IMR-90 (cell line): ENCODE measurements at regions not wholly inside any gene's neighbourhood (a gene's known extent, or its start where the extent isn't known, plus 50 kb on each side); places are given as distances from the start of the nearest gene placed in this dataset.

Source experiments
- ATAC-seq: fragments of 200-7000 bp; cut with Tn5 transposase; 2 replicates; pipeline ENCODE4 v1.9.1; 2020; ENCODE audit warnings: low read depth, mild to moderate bottlenecking, moderate library complexity
- BruUV-seq: library from RNA; stranded (reverse); fragments of 400-500 nt; replicated peaks from 2 replicates; lab custom pipeline; 2021; lab: Mats Ljungman, UMichigan
- CTCF ChIA-PET: fragments of 300-600 bp; formaldehyde crosslinking; extraction: SDS; loops from one replicate; lab custom pipeline; 2021; ENCODE audit warnings: antibody characterized with exemption; lab: Yijun Ruan, JAX
- POLR2A ChIA-PET: fragments of 300-600 bp; sonication (Branson Sonifier 250); formaldehyde crosslinking; loops from one replicate; lab custom pipeline; 2022; ENCODE audit warnings: antibody characterized with exemption; ENCODE audit not compliant: unreplicated experiment; lab: Charles Lee
- DNase-seq: peaks from one replicate; pipeline ENCODE4 v3.0.0; 2013
- H2AFZ ChIP-seq: replicated peaks from 2 replicates; pipeline ENCODE3; 2013; ENCODE audit warnings: low read length, mild to moderate bottlenecking; ENCODE audit not compliant: poor library complexity
- H2AK5ac ChIP-seq: 2 replicates; pipeline ENCODE4 v1.6.1; 2013; ENCODE audit warnings: low read depth, low read length, inconsistent platforms
- H2AK9ac ChIP-seq: replicated peaks from 2 replicates; pipeline ENCODE3; 2013; ENCODE audit warnings: mild to moderate bottlenecking, low read depth, low read length, moderate library complexity; ENCODE audit not compliant: poor library complexity
- H2BK120ac ChIP-seq: 2 replicates; pipeline ENCODE4 v1.6.1; 2013; ENCODE audit warnings: low read depth, low read length, inconsistent platforms
- H2BK15ac ChIP-seq: 3 replicates; pipeline ENCODE4 v1.6.1; 2013; ENCODE audit warnings: low read depth, low read length, inconsistent platforms
- H2BK20ac ChIP-seq: 2 replicates; pipeline ENCODE4 v1.6.1; 2013; ENCODE audit warnings: low read depth, mild to moderate bottlenecking, inconsistent platforms, low read length, moderate library complexity
- H2BK5ac ChIP-seq: 2 replicates; pipeline ENCODE4 v1.6.1; 2013; ENCODE audit warnings: mild to moderate bottlenecking, low read depth, low read length, inconsistent platforms; ENCODE audit not compliant: poor library complexity, severe bottlenecking
- H3K14ac ChIP-seq: replicated peaks from 2 replicates; pipeline ENCODE4 v1.6.1; 2013; ENCODE audit warnings: low read depth, low read length, inconsistent platforms
- H3K18ac ChIP-seq: 2 replicates; pipeline ENCODE4 v1.6.1; 2013; ENCODE audit warnings: low read depth, low read length, control low read depth
- H3K23ac ChIP-seq: 2 replicates; pipeline ENCODE4 v1.6.1; 2013; ENCODE audit warnings: low read depth, low read length, inconsistent platforms
- H3K27ac ChIP-seq: 2 replicates; pipeline ENCODE4 v1.5.1; 2013; ENCODE audit warnings: mild to moderate bottlenecking, control low read depth, low read length; ENCODE audit not compliant: insufficient read depth
- H3K27me3 ChIP-seq: 2 replicates; pipeline ENCODE4 v1.6.1; 2013; ENCODE audit warnings: low read length; ENCODE audit not compliant: control insufficient read depth, insufficient read depth
- H3K36me3 ChIP-seq: 2 replicates; pipeline ENCODE4 v1.6.1; 2013; ENCODE audit warnings: low read length, mixed read lengths; ENCODE audit not compliant: control insufficient read depth, insufficient read depth
- H3K4ac ChIP-seq: 2 replicates; pipeline ENCODE4 v1.6.1; 2013; ENCODE audit warnings: low read depth, low read length, inconsistent platforms
- H3K4me1 ChIP-seq: 2 replicates; pipeline ENCODE4 v1.6.1; 2013; ENCODE audit warnings: low read length, mixed read lengths; ENCODE audit not compliant: control insufficient read depth, insufficient read depth
- H3K4me2 ChIP-seq: 2 replicates; pipeline ENCODE4 v1.6.1; 2013; ENCODE audit warnings: low read depth, mild to moderate bottlenecking, control low read depth, low read length, moderate library complexity
- H3K4me3 ChIP-seq: 2 replicates; pipeline ENCODE4 v1.5.1; 2013; ENCODE audit warnings: low read depth, mild to moderate bottlenecking, control low read depth, low read length, moderate library complexity; ENCODE audit not compliant: insufficient read depth
- H3K56ac ChIP-seq: 2 replicates; pipeline ENCODE4 v1.6.1; 2013; ENCODE audit warnings: low read length, inconsistent platforms; ENCODE audit not compliant: insufficient read depth; ENCODE audit errors: extremely low read depth
- H3K79me1 ChIP-seq, 2 experiments: 2 replicates each; pipeline ENCODE4 v1.6.1; 2013; ENCODE audit warnings: low read length in 2 of 2, inconsistent platforms in 1 of 2, low read depth in 1 of 2
- H3K9ac ChIP-seq: 2 replicates; pipeline ENCODE4 v1.6.1; 2013; ENCODE audit warnings: low read depth, low read length, control low read depth
- H3K9me1 ChIP-seq: 2 replicates; pipeline ENCODE4 v1.6.1; 2013; ENCODE audit warnings: low read length, inconsistent platforms; ENCODE audit not compliant: insufficient read depth
- H3K9me3 ChIP-seq: 2 replicates; pipeline ENCODE4 v1.6.1; 2013; ENCODE audit warnings: low read length; ENCODE audit not compliant: control insufficient read depth, insufficient read depth
- H4K20me1 ChIP-seq: 2 replicates; pipeline ENCODE4 v1.6.1; 2013; ENCODE audit warnings: low read length, inconsistent platforms; ENCODE audit not compliant: insufficient read depth
- H4K5ac ChIP-seq: 2 replicates; pipeline ENCODE4 v1.6.1; 2013; ENCODE audit warnings: mild to moderate bottlenecking, low read depth, low read length, control low read depth
- H4K8ac ChIP-seq, 2 experiments: 2 replicates each; pipeline ENCODE4 v1.6.1; 2013; ENCODE audit warnings: low read depth in 2 of 2, low read length in 2 of 2, control low read depth in 1 of 2, inconsistent platforms in 1 of 2
- H4K91ac ChIP-seq: 2 replicates; pipeline ENCODE4 v1.6.1; 2013; ENCODE audit warnings: low read depth, low read length, inconsistent platforms; ENCODE audit not compliant: insufficient read depth
- BHLHE40 ChIP-seq: fragments of 150-350 bp; IDR thresholded peaks from 2 replicates; pipeline ENCODE4 v1.6.1; 2016; ENCODE audit warnings: mild to moderate bottlenecking, low read depth, low read length
- CEBPB ChIP-seq: IDR thresholded peaks from 2 replicates; pipeline ENCODE4 v1.6.1; 2012; ENCODE audit warnings: low read depth, low read length, improper control_type of control experiment
- CHD1 ChIP-seq: IDR thresholded peaks from 2 replicates; pipeline ENCODE4 v1.6.1; 2012; ENCODE audit warnings: low read depth, low read length, improper control_type of control experiment
- FOS ChIP-seq: fragments of 150-350 bp; IDR thresholded peaks from 2 replicates; pipeline ENCODE4 v1.6.1; 2016; ENCODE audit warnings: low read depth, low read length
- MAFK ChIP-seq: IDR thresholded peaks from 2 replicates; pipeline ENCODE4 v1.6.1; 2012; ENCODE audit warnings: low read depth, low read length, improper control_type of control experiment
- MAZ ChIP-seq: IDR thresholded peaks from 2 replicates; pipeline ENCODE4 v1.6.1; 2012; ENCODE audit warnings: low read depth, mild to moderate bottlenecking, low read length, improper control_type of control experiment, moderate library complexity, borderline replicate concordance
- MXI1 ChIP-seq: IDR thresholded peaks from 2 replicates; pipeline ENCODE4 v1.6.1; 2012; ENCODE audit warnings: low read depth, mild to moderate bottlenecking, low read length, moderate library complexity, borderline replicate concordance
- NFE2L2 ChIP-seq: fragments of 150-350 bp; IDR thresholded peaks from 2 replicates; pipeline ENCODE4 v1.6.1; 2016; ENCODE audit warnings: low read depth, mild to moderate bottlenecking, low read length
- POLR2A ChIP-seq: IDR thresholded peaks from 2 replicates; pipeline ENCODE4 v1.6.1; 2012; ENCODE audit warnings: mild to moderate bottlenecking, low read depth, low read length
- RAD21 ChIP-seq: IDR thresholded peaks from 2 replicates; pipeline ENCODE4 v1.6.1; 2012; ENCODE audit warnings: low read length, improper control_type of control experiment
- RCOR1 ChIP-seq: IDR thresholded peaks from 2 replicates; pipeline ENCODE4 v1.6.1; 2012; ENCODE audit warnings: mild to moderate bottlenecking, low read length, improper control_type of control experiment; ENCODE audit not compliant: insufficient replicate concordance
- RFX5 ChIP-seq: IDR thresholded peaks from 2 replicates; pipeline ENCODE4 v1.8.0; 2012; ENCODE audit warnings: low read depth, mild to moderate bottlenecking, low read length, moderate library complexity
- SMC3 ChIP-seq: fragments of 150-350 bp; IDR thresholded peaks from 2 replicates; pipeline ENCODE4 v1.6.1; 2016; ENCODE audit warnings: low read depth, mild to moderate bottlenecking, antibody characterized with exemption, low read length, moderate library complexity
- WGBS, 2 experiments: methylation state at CpG; one replicate each; pipeline versions ENCODE4 v1.1.5 to v1.1.7; 2013; ENCODE audit warnings: missing lambda C conversion rate in 2 of 2; ENCODE audit not compliant: insufficient read length in 1 of 2; ENCODE audit errors: extremely low coverage in 2 of 2; 5-methylcytosine and 5-hydroxymethylcytosine counted together
- dilution Hi-C: fragments of 300-500 bp; cut with HindIII; formaldehyde crosslinking; loops from one replicate; pipeline ENCODE4 v1.14.3; 2018; ENCODE audit warnings: low sequenced_read_pairs; ENCODE audit not compliant: unreplicated experiment
- in situ Hi-C: fragments of 300-500 bp; cut with MboI; formaldehyde crosslinking; loops from 3 replicates; pipeline ENCODE4 v1.14.3; 2019; ENCODE audit warnings: low sequenced_read_pairs, inconsistent platforms, mixed read lengths
- intact Hi-C: fragments of 100-400 bp; cut with micrococcal nuclease; formaldehyde crosslinking; loops from 2 replicates; pipeline ENCODE4 v1.10.0; 2022
- TF ChIP-seq, protein P1 (sequence below): fragments of 150-350 bp; IDR thresholded peaks from 2 replicates; pipeline ENCODE4 v1.6.1; 2016; ENCODE audit warnings: low read depth, mild to moderate bottlenecking, low read length, moderate library complexity, borderline replicate concordance
- TF ChIP-seq, protein P2 (sequence below): conservative IDR thresholded peaks from 2 replicates; pipeline ENCODE4 v1.5.1; 2012; ENCODE audit warnings: mild to moderate bottlenecking, low read depth, low read length, improper control_type of control experiment
- TF ChIP-seq, protein P3 (sequence below): fragments of 150-350 bp; IDR thresholded peaks from 2 replicates; pipeline ENCODE4 v1.6.1; 2017; ENCODE audit warnings: mild to moderate bottlenecking, antibody characterized with exemption, low read length, low read depth

DNA sequence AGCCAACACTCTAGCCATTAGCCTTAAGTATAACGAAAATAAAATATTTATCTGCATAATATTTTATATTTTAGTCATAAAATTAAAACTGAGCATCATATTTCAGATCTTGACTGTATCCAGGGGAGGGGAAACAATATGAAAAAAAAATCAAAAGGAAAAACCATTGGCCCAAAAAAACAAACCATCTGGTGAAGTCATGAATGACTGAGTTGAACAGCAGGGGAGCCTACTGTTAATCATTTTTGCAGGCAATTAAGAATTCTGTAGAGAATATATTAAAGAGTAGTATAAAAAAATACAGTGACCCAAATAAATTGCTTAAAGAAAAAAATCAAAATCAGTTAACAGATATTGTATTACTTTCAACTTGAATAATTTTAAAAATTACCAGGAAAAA lies 224.8 kb downstream of the C12orf50 start:
- Histone ChIP-seq H3K79me1 (no peaks in the 10 kb centered on the region), H3K9me3 (no peaks in the 10 kb centered on the region), H2BK20ac (no peak overlapping the region), H4K5ac (no peak overlapping the region), H3K27me3 (no peaks in the 10 kb centered on the region), H2BK120ac (no peak overlapping the region), H3K4ac (no peak overlapping the region), H3K27ac (no peak overlapping the region), H2AK9ac (no peak overlapping the region), H4K91ac (no peak overlapping the region), H4K20me1 (no peaks in the 10 kb centered on the region), H3K9me1 (peaks cover 13% of the 10 kb centered on the region), H3K9ac (no peak overlapping the region), H3K56ac (no peak overlapping the region), H2AK5ac (no peak overlapping the region), H2BK5ac (no peak overlapping the region), H3K18ac (no peak overlapping the region), H3K23ac (no peak overlapping the region), H3K4me2 (no peak overlapping the region), H3K4me3 (no peak overlapping the region), H2AFZ (no peak overlapping the region), H3K14ac (no peak overlapping the region), H4K8ac (no peak overlapping the region), H3K4me1 (peaks cover 13% of the 10 kb centered on the region; the same call in 1 of the 2 replicates), H2BK15ac (no peak overlapping the region), H3K36me3 (no peaks in the 10 kb centered on the region)
- ATAC-seq: no peak
- in situ Hi-C loops (no loop called here), dilution Hi-C loops (no loop called here), intact Hi-C loops (no loop called here)
- TF ChIP-seq MAFK (no peak), POLR2A (no peak), RFX5 (no peak), RAD21 (no peak), CHD1 (no peak), NFE2L2 (no peak), MXI1 (no peak), FOS (no peak), MAZ (no peak), BHLHE40 (no peak), SMC3 (no peak), CEBPB (no peak), RCOR1 (no peak)
- TF ChIP-seq, protein P1, sequence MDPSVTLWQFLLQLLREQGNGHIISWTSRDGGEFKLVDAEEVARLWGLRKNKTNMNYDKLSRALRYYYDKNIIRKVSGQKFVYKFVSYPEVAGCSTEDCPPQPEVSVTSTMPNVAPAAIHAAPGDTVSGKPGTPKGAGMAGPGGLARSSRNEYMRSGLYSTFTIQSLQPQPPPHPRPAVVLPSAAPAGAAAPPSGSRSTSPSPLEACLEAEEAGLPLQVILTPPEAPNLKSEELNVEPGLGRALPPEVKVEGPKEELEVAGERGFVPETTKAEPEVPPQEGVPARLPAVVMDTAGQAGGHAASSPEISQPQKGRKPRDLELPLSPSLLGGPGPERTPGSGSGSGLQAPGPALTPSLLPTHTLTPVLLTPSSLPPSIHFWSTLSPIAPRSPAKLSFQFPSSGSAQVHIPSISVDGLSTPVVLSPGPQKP: no peak
- TF ChIP-seq, protein P2, sequence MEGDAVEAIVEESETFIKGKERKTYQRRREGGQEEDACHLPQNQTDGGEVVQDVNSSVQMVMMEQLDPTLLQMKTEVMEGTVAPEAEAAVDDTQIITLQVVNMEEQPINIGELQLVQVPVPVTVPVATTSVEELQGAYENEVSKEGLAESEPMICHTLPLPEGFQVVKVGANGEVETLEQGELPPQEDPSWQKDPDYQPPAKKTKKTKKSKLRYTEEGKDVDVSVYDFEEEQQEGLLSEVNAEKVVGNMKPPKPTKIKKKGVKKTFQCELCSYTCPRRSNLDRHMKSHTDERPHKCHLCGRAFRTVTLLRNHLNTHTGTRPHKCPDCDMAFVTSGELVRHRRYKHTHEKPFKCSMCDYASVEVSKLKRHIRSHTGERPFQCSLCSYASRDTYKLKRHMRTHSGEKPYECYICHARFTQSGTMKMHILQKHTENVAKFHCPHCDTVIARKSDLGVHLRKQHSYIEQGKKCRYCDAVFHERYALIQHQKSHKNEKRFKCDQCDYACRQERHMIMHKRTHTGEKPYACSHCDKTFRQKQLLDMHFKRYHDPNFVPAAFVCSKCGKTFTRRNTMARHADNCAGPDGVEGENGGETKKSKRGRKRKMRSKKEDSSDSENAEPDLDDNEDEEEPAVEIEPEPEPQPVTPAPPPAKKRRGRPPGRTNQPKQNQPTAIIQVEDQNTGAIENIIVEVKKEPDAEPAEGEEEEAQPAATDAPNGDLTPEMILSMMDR: no peak
- TF ChIP-seq, protein P3, sequence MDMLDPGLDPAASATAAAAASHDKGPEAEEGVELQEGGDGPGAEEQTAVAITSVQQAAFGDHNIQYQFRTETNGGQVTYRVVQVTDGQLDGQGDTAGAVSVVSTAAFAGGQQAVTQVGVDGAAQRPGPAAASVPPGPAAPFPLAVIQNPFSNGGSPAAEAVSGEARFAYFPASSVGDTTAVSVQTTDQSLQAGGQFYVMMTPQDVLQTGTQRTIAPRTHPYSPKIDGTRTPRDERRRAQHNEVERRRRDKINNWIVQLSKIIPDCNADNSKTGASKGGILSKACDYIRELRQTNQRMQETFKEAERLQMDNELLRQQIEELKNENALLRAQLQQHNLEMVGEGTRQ: no peak
- no CpG with 5 or more reads among the region's 1 CpG for WGBS, 2 experiments
- BruUV-seq: no TSS peak
- no peak for DNase-seq
- CTCF ChIA-PET: interaction anchor here (1.7 kb wide), 1 partner anchor 8 kb away, joined by 3 read pairs; no protein-coding TSS in a partner anchor
- POLR2A ChIA-PET: no interaction called here
